Neural progenitor cell (in vitro differentiated cells): ENCODE measurements at regions not wholly inside any gene's neighbourhood (a gene's known extent, or its start where the extent isn't known, plus 50 kb on each side); places are given as distances from the start of the nearest gene placed in this dataset.
A peak's percentile ranks its signal among the peaks of the same experiment; 100 is the strongest.

ENCODE experiments used
- DNase-seq: peaks from one replicate; pipeline ENCODE4 v3.0.0-alpha.2; 2016; ENCODE audit warnings: low spot score
- H2AFZ ChIP-seq: fragments of 200-600 bp; sonication (generic); replicated peaks from 2 replicates; pipeline ENCODE4 v1.6.1; 2016; ENCODE audit warnings: antibody characterized with exemption
- H3F3A ChIP-seq: fragments of 200-600 bp; sonication (generic); 2 replicates; pipeline ENCODE4 v1.6.1; 2016; ENCODE audit warnings: antibody characterized with exemption, low read depth
- H3K27ac ChIP-seq: fragments of 200-600 bp; sonication (generic); 2 replicates; pipeline ENCODE4 v1.5.1; 2016; ENCODE audit warnings: mild to moderate bottlenecking
- H3K27me3 ChIP-seq: fragments of 200-600 bp; sonication (generic); 2 replicates; pipeline ENCODE4 v1.6.1; 2016; ENCODE audit warnings: mild to moderate bottlenecking, moderate library complexity
- H3K36me3 ChIP-seq: fragments of 200-600 bp; sonication (generic); 2 replicates; pipeline ENCODE4 v1.5.1; 2016
- H3K4me1 ChIP-seq: fragments of 200-600 bp; sonication (generic); 2 replicates; pipeline ENCODE4 v1.6.1; 2016; ENCODE audit warnings: mixed run types
- H3K4me2 ChIP-seq: fragments of 200-600 bp; sonication (generic); 2 replicates; pipeline ENCODE4 v1.6.1; 2016
- H3K4me3 ChIP-seq: fragments of 200-600 bp; sonication (generic); 2 replicates; pipeline ENCODE4 v1.5.1; 2016
- H3K79me2 ChIP-seq: fragments of 200-600 bp; sonication (generic); 2 replicates; pipeline ENCODE4 v1.6.1; 2016; ENCODE audit warnings: low read depth
- H3K9ac ChIP-seq: fragments of 200-600 bp; sonication (generic); 2 replicates; pipeline ENCODE4 v1.6.1; 2016
- H3K9me3 ChIP-seq: fragments of 200-600 bp; sonication (generic); 2 replicates; pipeline ENCODE4 v1.5.1; 2016; ENCODE audit warnings: low read depth
- H4K20me1 ChIP-seq: fragments of 200-600 bp; sonication (generic); 2 replicates; pipeline ENCODE4 v1.6.1; 2016; ENCODE audit warnings: low read depth
- H3K27ac Mint-ChIP-seq: 3 replicates; pipeline ENCODE4 v1.8.0; 2021; ENCODE audit warnings: mixed read lengths
- H3K27me3 Mint-ChIP-seq: 2 replicates; pipeline ENCODE4 v1.8.0; 2022; ENCODE audit warnings: low read depth, mild to moderate bottlenecking, inconsistent platforms, moderate library complexity, mixed read lengths; ENCODE audit not compliant: insufficient read depth
- H3K36me3 Mint-ChIP-seq: 3 replicates; pipeline ENCODE4 v1.8.0; 2021; ENCODE audit warnings: mixed read lengths
- H3K4me1 Mint-ChIP-seq: 3 replicates; pipeline ENCODE4 v1.8.0; 2021; ENCODE audit warnings: mixed read lengths
- H3K4me3 Mint-ChIP-seq: 3 replicates; pipeline ENCODE4 v1.8.0; 2021; ENCODE audit warnings: mild to moderate bottlenecking, moderate library complexity, mixed read lengths
- H3K9me3 Mint-ChIP-seq: 3 replicates; pipeline ENCODE4 v1.8.0; 2020; ENCODE audit warnings: mixed read lengths
- EZH2 ChIP-seq: fragments of 200-600 bp; sonication (generic); IDR thresholded peaks from 2 replicates; pipeline ENCODE4 v1.6.1; 2017; ENCODE audit warnings: antibody characterized with exemption, mild to moderate bottlenecking, moderate library complexity
- EZH2phosphoT487 ChIP-seq: fragments of 200-600 bp; sonication (generic); IDR thresholded peaks from 2 replicates; pipeline ENCODE4 v1.6.1; 2017; ENCODE audit warnings: antibody characterized with exemption
- TF ChIP-seq, protein P1 (sequence below): fragments of 200-600 bp; sonication (generic); IDR thresholded peaks from 2 replicates; pipeline ENCODE4 v1.5.1; 2017; ENCODE audit warnings: antibody characterized with exemption, mild to moderate bottlenecking

DNA sequence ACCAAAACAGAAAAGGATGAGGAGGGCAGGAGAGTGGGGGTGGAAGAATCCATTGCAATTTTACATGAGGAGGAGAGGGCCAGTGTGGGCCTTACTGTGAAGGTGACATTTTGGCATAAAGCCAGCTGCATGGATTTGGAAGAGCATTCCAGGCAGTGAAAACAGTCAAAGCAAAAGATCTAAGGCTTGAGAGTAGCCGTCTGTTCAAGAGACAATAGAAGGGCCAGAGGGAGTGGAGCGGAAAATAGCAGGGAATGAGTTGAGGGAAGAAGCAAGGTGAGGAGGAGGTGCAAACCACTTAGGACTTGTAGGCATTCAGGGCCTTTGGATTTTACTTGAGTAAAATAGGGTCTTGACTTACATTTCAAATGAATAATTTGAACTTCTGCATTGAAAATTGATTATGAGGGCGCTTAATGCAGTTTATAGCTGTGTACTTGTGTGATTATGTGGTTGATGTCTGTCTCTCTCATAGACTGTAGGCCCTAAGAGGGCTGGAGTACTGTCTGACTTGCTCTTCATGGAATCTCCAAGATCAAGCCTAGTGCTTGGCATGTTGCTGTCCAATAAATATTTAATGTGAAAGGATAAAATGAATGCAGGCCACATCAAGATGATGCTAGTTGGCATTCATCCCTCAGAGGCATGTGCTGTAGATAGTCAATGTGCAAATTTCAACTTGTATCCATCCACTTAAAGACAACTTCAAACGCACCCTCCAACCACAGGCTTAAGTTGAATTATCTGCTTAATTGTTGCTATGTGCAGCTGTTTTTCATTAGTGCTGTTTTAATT, 772.1 kb upstream of the RBFOX1 start:
- H3F3A ChIP-seq, result peaks cover 39% of the 10 kb centered on the region
- Mint-ChIP-seq H3K36me3 (peaks cover 3% of the 10 kb centered on the region), H3K4me3 (no peak overlapping the region), H3K9me3 (peaks cover 2% of the 10 kb centered on the region), H3K27ac (no peak overlapping the region), H3K4me1 (peaks cover 32% of the 10 kb centered on the region), H3K27me3 (no peaks in the 10 kb centered on the region)
- no peak overlapping the region for H3K9ac ChIP-seq
- H3K27ac ChIP-seq, result peak overlapping the region; percentile 70
- no peaks in the 10 kb centered on the region for H3K9me3 ChIP-seq
- H3K4me1 ChIP-seq, result peaks cover 45% of the 10 kb centered on the region
- no peaks in the 10 kb centered on the region for H4K20me1 ChIP-seq
- peak overlapping the region; percentile 7 for H3K4me3 ChIP-seq
- peak; percentile 65 for DNase-seq
- TF ChIP-seq EZH2, result no peak
- TF ChIP-seq, protein P1, sequence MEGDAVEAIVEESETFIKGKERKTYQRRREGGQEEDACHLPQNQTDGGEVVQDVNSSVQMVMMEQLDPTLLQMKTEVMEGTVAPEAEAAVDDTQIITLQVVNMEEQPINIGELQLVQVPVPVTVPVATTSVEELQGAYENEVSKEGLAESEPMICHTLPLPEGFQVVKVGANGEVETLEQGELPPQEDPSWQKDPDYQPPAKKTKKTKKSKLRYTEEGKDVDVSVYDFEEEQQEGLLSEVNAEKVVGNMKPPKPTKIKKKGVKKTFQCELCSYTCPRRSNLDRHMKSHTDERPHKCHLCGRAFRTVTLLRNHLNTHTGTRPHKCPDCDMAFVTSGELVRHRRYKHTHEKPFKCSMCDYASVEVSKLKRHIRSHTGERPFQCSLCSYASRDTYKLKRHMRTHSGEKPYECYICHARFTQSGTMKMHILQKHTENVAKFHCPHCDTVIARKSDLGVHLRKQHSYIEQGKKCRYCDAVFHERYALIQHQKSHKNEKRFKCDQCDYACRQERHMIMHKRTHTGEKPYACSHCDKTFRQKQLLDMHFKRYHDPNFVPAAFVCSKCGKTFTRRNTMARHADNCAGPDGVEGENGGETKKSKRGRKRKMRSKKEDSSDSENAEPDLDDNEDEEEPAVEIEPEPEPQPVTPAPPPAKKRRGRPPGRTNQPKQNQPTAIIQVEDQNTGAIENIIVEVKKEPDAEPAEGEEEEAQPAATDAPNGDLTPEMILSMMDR, result no peak
- H2AFZ ChIP-seq, result no peak overlapping the region
- H3K27me3 ChIP-seq, result no peaks in the 10 kb centered on the region
- no peaks in the 10 kb centered on the region for H3K36me3 ChIP-seq
- H3K4me2 ChIP-seq, result peak overlapping the region; percentile 59
- no peaks in the 10 kb centered on the region for H3K79me2 ChIP-seq

DNA sequence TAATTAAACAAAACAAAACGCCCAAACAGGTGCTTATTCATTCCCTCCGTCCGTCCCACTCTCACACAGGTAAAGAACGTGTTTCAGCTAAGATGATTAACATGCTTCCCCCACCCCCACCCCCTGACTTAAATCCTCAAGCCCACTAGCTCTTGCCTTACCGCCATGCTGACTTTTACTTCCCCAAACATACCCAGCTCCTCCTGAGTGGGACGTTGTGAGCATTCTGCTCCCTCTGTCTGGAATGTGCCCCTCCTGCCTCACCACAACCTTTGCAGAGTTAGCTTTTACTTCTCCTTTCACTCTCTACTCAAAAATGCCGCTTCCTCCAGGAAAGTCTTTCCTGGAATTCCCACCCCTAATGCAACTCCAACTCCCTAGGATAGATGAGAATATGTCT, 774.0 kb upstream of the RBFOX1 start:
- no peak for TF ChIP-seq EZH2
- no peak for TF ChIP-seq EZH2phosphoT487
- TF ChIP-seq, protein P1, result no peak
- Histone ChIP-seq H3K36me3 (no peaks in the 10 kb centered on the region), H3F3A (peaks cover 39% of the 10 kb centered on the region), H3K9ac (no peak overlapping the region), H3K4me1 (peaks cover 45% of the 10 kb centered on the region), H3K27me3 (no peaks in the 10 kb centered on the region), H3K4me3 (peak overlapping the region; percentile 25), H3K9me3 (no peaks in the 10 kb centered on the region), H3K79me2 (no peaks in the 10 kb centered on the region), H2AFZ (no peak overlapping the region), H3K27ac (peak overlapping the region; percentile 57), H3K4me2 (peak overlapping the region; percentile 76), H4K20me1 (no peaks in the 10 kb centered on the region)
- H3K4me1 Mint-ChIP-seq, result peaks cover 32% of the 10 kb centered on the region
- no peaks in the 10 kb centered on the region for H3K9me3 Mint-ChIP-seq
- H3K36me3 Mint-ChIP-seq, result no peaks in the 10 kb centered on the region
- peak overlapping the region; percentile 27 for H3K27ac Mint-ChIP-seq
- H3K4me3 Mint-ChIP-seq, result peak overlapping the region; percentile 5
- DNase-seq, result peak; percentile 34
- peaks cover 3% of the 10 kb centered on the region for H3K27me3 Mint-ChIP-seq

DNA sequence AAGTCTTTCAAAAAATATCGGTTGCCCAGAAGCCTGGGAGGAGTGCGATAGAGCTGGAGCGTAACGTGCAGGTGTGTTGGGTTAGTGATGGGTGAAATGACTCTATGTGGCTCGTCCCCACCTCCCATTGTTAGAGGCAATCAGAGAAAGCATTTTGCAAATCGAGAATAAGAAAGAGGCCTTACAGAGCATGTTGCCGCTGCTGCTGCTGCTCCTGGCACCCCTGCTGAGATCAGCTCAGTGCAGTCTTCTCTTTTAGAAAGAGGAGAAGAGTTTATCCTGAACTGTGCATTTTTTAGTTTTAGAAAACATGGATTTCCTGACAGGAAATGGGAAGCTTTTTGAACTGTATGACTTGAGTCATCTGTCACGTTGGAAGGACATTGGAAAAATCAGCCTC, 774.5 kb upstream of the RBFOX1 start:
- Mint-ChIP-seq H3K27me3 (peaks cover 3% of the 10 kb centered on the region), H3K4me1 (peaks cover 32% of the 10 kb centered on the region), H3K4me3 (peak overlapping the region; percentile 33), H3K27ac (peak overlapping the region; percentile 12), H3K9me3 (no peaks in the 10 kb centered on the region), H3K36me3 (no peaks in the 10 kb centered on the region)
- H2AFZ ChIP-seq, result no peak overlapping the region
- no peak overlapping the region for H3K9ac ChIP-seq
- TF ChIP-seq, protein P1, result no peak
- TF ChIP-seq EZH2, result no peak
- H4K20me1 ChIP-seq, result no peaks in the 10 kb centered on the region
- H3K4me2 ChIP-seq, result peak overlapping the region; percentile 76
- peak overlapping the region; percentile 25 for H3K4me3 ChIP-seq
- H3K36me3 ChIP-seq, result no peaks in the 10 kb centered on the region
- no peaks in the 10 kb centered on the region for H3K79me2 ChIP-seq
- no peaks in the 10 kb centered on the region for H3K27me3 ChIP-seq
- peak overlapping the region; percentile 57 for H3K27ac ChIP-seq
- H3F3A ChIP-seq, result peaks cover 39% of the 10 kb centered on the region
- no peaks in the 10 kb centered on the region for H3K9me3 ChIP-seq
- peaks cover 45% of the 10 kb centered on the region for H3K4me1 ChIP-seq
- peak; percentile 76 for DNase-seq
